ENCODE measurements at regions not wholly inside any gene's neighbourhood (a gene's known extent, or its start where the extent isn't known, plus 50 kb on each side); places are given as distances from the start of the nearest gene placed in this dataset.

DNA sequence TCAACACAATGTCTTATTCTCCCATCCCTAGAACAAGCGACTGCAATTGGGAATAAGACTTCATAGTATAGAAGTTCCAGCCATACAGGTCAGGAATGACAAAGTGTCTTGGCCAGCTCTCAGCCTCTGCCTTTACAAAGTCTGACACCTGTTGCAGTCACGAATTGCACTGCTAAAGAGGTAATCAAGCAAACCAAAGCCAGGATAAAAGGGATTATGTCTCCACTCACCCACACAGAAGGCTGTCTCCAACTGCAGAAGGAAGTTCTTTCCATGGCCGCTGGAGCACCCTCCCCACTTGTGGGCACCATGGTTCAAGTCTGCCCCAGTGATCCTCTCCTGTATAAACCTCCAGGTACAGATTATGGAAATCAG lies 114.8 kb upstream of the PKDCC start:
- no peak for TF ChIP-seq POLR2A (IDR thresholded peaks at IDR 0.05)
- TF ChIP-seq, protein P1, sequence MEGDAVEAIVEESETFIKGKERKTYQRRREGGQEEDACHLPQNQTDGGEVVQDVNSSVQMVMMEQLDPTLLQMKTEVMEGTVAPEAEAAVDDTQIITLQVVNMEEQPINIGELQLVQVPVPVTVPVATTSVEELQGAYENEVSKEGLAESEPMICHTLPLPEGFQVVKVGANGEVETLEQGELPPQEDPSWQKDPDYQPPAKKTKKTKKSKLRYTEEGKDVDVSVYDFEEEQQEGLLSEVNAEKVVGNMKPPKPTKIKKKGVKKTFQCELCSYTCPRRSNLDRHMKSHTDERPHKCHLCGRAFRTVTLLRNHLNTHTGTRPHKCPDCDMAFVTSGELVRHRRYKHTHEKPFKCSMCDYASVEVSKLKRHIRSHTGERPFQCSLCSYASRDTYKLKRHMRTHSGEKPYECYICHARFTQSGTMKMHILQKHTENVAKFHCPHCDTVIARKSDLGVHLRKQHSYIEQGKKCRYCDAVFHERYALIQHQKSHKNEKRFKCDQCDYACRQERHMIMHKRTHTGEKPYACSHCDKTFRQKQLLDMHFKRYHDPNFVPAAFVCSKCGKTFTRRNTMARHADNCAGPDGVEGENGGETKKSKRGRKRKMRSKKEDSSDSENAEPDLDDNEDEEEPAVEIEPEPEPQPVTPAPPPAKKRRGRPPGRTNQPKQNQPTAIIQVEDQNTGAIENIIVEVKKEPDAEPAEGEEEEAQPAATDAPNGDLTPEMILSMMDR (IDR thresholded peaks at IDR 0.05), result no peak
- TF ChIP-seq POLR2AphosphoS5 (IDR thresholded peaks at IDR 0.05), result no peak
- TF ChIP-seq EP300 (IDR thresholded peaks at IDR 0.05), result no peak
